GM10248 (cell line): ENCODE measurements at regions not wholly inside any gene's neighbourhood (a gene's known extent, or its start where the extent isn't known, plus 50 kb on each side); places are given as distances from the start of the nearest gene placed in this dataset.

ENCODE experiments used
- CTCF ChIA-PET: fragments of 300-600 bp; sonication (Branson Sonifier 250); formaldehyde crosslinking; extraction: SDS; loops from one replicate; lab custom pipeline; 2021; ENCODE audit warnings: antibody characterized with exemption; lab: Yijun Ruan, JAX
- POLR2A ChIA-PET: fragments of 350-650 bp; sonication (Branson Sonifier 250); formaldehyde crosslinking; extraction: SDS; loops from one replicate; lab custom pipeline; 2020; ENCODE audit warnings: antibody characterized with exemption; lab: Yijun Ruan, JAX
- DNase-seq: peaks from one replicate; pipeline ENCODE4 v3.0.0; 2012; ENCODE audit errors: extremely low spot score
- TF ChIP-seq, protein P1 (sequence below): IDR thresholded peaks from 2 replicates; pipeline ENCODE4 v1.5.1; 2012; ENCODE audit warnings: mild to moderate bottlenecking, low read depth; ENCODE audit errors: extremely low read depth, missing control alignments, control extremely low read depth

DNA sequence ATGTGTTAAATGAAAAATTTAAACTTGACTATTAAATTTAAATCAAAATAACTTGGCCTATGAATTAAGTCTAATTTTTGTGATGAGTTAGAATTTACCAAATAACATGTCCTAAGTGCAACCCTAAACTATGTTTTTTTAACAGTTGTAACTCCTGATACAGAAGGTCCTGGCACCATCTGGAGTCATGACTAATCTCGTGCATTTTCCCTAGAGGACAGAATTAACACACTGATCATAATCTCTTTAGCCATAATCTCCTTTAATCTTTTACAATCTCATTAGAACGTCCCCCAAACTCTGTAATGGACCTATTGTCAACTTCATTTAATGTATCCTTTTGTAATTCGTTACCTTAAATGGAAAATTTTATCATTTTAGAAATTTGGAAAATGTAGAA, 100.6 kb downstream of the SUCNR1 start:
- DNase-seq, result no peak
- POLR2A ChIA-PET, result no interaction called here
- TF ChIP-seq, protein P1, sequence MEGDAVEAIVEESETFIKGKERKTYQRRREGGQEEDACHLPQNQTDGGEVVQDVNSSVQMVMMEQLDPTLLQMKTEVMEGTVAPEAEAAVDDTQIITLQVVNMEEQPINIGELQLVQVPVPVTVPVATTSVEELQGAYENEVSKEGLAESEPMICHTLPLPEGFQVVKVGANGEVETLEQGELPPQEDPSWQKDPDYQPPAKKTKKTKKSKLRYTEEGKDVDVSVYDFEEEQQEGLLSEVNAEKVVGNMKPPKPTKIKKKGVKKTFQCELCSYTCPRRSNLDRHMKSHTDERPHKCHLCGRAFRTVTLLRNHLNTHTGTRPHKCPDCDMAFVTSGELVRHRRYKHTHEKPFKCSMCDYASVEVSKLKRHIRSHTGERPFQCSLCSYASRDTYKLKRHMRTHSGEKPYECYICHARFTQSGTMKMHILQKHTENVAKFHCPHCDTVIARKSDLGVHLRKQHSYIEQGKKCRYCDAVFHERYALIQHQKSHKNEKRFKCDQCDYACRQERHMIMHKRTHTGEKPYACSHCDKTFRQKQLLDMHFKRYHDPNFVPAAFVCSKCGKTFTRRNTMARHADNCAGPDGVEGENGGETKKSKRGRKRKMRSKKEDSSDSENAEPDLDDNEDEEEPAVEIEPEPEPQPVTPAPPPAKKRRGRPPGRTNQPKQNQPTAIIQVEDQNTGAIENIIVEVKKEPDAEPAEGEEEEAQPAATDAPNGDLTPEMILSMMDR, result no peak
- CTCF ChIA-PET, result no interaction called here

DNA sequence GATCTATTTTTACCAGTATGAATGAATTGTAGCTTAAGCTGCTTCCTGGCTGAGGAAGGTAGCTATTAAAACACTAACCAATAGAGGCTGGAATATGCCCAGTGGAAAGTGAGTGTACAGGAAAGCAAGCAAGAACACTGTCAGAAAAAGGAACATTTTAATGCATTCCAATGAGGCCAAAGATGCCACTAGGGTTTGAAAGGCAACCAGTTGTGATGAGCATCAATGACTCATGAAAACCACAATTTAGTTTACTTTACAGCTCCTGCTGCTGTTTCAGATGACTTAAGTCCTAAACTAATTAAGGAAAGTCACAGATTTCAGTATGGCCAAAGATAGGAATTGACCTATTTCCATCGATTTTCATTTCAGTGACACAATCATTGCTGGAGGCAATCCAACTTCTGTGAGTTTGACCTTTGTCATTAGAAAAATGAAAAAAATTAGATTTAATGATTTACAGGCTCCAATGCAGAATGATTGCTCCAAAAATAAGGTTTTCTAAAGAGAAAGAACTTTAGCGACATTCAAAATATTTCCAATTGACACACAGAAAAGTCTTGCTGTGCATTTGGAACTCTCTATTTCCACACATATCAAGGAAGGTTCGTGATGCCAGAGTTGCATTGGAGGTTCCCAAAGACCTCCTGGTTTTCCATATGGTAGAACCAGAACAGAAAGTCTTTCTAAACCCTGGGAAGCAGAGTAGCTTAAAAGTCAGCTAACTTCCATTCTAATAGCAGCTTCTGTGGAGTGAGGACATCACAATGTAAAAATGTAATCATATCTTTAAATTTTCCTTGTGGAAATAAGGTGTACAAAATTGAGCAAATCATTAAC, 103.0 kb downstream of the SUCNR1 start:
- ChIA-PET POLR2A (no interaction called here), CTCF (interaction anchor here (0.6 kb wide), 1 partner anchor 188 kb away, joined by 3 read pairs; no protein-coding TSS in a partner anchor)
- no peak for DNase-seq
- TF ChIP-seq, protein P1, result no peak

DNA sequence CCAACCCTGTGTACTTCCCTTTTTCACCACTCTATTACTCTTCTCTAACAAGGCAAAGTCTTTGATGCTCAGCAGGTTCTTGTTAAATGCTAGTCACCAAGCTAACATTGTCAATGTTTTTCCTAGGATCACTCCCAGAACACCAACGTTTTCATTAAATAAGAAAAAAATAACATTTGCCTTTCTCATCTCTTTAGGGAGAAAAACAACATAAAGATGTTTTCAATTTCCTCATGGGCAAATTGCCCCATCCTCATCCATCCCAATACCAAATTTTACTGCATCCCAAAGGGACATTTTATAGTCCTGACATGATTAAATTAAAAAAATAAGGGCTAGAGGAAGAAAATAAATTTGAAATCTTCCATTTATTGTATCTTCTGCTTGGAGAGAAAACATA, 106.5 kb downstream of the SUCNR1 start:
- TF ChIP-seq, protein P1, result no peak
- no peak for DNase-seq
- POLR2A ChIA-PET, result no interaction called here
- CTCF ChIA-PET, result interaction anchor here (1.4 kb wide), 1 partner anchor 25 kb away, joined by 3 read pairs; no protein-coding TSS in a partner anchor

DNA sequence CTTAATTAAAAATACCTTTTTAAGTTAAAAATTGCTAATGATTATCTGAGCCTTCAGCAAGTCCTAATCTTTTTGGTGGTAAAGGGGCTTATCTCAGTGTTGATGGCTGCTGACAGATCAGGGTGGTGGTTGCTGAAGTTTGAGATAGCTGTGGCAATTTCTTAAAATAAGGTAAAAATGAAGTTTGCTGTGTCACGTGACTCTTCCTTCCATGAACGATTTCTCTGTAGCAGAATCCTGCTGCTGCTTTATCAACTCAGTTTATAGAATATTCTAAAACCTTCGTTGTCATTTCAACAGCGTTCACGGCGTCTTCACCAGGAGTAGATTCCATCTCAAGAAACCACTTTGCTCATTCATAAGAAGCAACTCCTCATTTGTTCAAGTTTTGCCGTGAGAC, 110.1 kb downstream of the SUCNR1 start:
- TF ChIP-seq, protein P1, result no peak
- ChIA-PET POLR2A (no interaction called here), CTCF (no interaction called here)

DNA sequence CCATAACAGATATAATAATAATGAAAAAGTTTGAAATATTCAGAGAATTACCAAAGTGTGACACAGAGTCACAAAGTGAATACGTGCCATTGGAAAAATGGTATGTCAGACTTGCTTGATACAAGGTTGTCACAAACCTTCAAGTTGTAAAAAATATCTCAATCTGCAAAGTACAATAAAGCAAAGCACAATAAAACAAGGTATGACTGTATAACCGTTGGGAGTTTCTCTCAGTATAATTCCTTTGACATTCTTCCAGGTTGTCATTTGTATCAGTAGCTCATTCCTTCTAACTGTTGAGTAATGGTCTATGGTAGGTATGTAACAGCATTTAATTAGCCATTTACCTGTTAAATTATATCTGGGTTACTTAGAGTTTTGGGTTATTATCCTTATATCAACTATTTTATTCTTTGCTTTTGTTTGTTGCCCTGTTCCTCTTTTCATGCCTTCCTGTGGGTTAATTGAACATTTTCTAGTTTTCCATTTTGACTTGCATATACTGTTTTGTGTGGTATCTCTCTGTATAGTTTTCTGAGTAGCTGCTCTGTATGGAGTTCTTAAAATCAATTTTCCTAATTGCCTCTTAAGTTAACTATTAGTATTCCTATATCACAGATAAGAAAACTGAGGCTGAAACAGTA, 112.5 kb downstream of the SUCNR1 start:
- no peak for DNase-seq
- ChIA-PET POLR2A (no interaction called here), CTCF (interaction anchor here (1.1 kb wide), 1 partner anchor 14 kb away, joined by 3 read pairs; no protein-coding TSS in a partner anchor)
- TF ChIP-seq, protein P1, result no peak

More for the DNA sequence above, 110.1 kb downstream of the SUCNR1 start:
- no peak for DNase-seq

DNA sequence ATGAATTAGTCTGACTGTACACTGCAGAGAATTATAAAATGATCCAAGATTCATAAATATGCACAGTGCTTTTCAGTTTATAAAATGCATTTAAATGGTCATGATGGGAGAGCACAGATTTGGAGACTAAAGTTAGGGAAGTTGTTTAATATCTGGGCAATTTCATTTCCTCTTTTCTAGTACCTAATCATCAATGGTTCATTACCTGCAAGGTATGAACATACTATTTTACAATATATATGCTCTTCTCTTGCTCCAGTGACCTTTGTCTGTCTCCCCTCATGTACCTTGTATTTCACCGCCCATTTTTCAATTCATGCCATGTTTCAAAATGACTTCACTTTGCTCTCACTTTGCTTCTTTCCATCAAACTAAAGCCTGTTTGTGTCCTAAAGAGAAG, 114.5 kb downstream of the SUCNR1 start:
- ChIA-PET POLR2A (no interaction called here), CTCF (no interaction called here)
- DNase-seq, result no peak
- TF ChIP-seq, protein P1, result no peak
